Esophagus (tissue), 2 donors: ENCODE measurements at regions not wholly inside any gene's neighbourhood (a gene's known extent, or its start where the extent isn't known, plus 50 kb on each side); places are given as distances from the start of the nearest gene placed in this dataset.

Experiments
- H3K27ac ChIP-seq, 2 donors: one replicate each; pipeline ENCODE4 v1.5.1; 2013; ENCODE audit warnings: low read depth in 2 of 2, mild to moderate bottlenecking in 2 of 2, inconsistent platforms in 1 of 2, low read length in 1 of 2, moderate library complexity in 1 of 2
- H3K27me3 ChIP-seq, 2 donors: one replicate each; pipeline ENCODE4 v1.6.1; 2013; ENCODE audit warnings: low read length in 2 of 2, control low read depth in 1 of 2, mild to moderate bottlenecking in 1 of 2; ENCODE audit not compliant: insufficient read depth in 2 of 2, control insufficient read depth in 1 of 2
- H3K36me3 ChIP-seq, 2 donors: one replicate each; pipeline ENCODE4 v1.6.1; 2013; ENCODE audit warnings: low read length in 1 of 2; ENCODE audit not compliant: control insufficient read depth in 2 of 2, insufficient read depth in 2 of 2
- H3K4me1 ChIP-seq, 2 donors: one replicate each; pipeline ENCODE4 v1.6.1; 2013; ENCODE audit warnings: low read length in 1 of 2; ENCODE audit not compliant: control insufficient read depth in 2 of 2, insufficient read depth in 2 of 2
- H3K4me3 ChIP-seq, 2 donors: one replicate each; pipeline ENCODE4 v1.5.1; 2013; ENCODE audit warnings: low read length in 2 of 2, mild to moderate bottlenecking in 2 of 2, low read depth in 1 of 2, moderate library complexity in 1 of 2
- H3K9me3 ChIP-seq, 2 donors: one replicate each; pipeline ENCODE4 v1.6.1; 2013; ENCODE audit warnings: mild to moderate bottlenecking in 2 of 2, low read depth in 1 of 2, low read length in 1 of 2, moderate library complexity in 1 of 2; ENCODE audit not compliant: control insufficient read depth in 2 of 2, insufficient read depth in 1 of 2
- WGBS, 2 donors: extraction: QIAGEN DNeasy Blood & Tissue Kit; methylation state at CpG; one replicate each; pipeline ENCODE4 v1.1.7; 2013; 5-methylcytosine and 5-hydroxymethylcytosine counted together
- donor health status: healthy with polysubstance abuse.
- donor health status: Bipolar disorder and iron deficiency.

- Histone ChIP-seq H3K27me3 (no peaks in the 10 kb centered on the region), H3K36me3 (no peaks in the 10 kb centered on the region), H3K4me1 (no peaks in the 10 kb centered on the region), H3K27ac (no peak overlapping the region), H3K4me3 (no peak overlapping the region), H3K9me3 (no peaks in the 10 kb centered on the region)
- WGBS, 2 donors = 48 to 67% methylated on average over 2 of the region's 2 CpGs
Measured at GRCh38 chr12:24708718-24709117, 240.2 kb downstream of the BCAT1 start.

GRCh38 chr12:24708043-24708442 lies 240.9 kb downstream of the BCAT1 start:
- H3K4me3 ChIP-seq = no peak overlapping the region
- no peaks in the 10 kb centered on the region for H3K27me3 ChIP-seq
- H3K4me1 ChIP-seq = no peaks in the 10 kb centered on the region
- H3K9me3 ChIP-seq = no peaks in the 10 kb centered on the region
- 24 to 50% methylated on average over 1 of the region's 1 CpG for WGBS, 2 donors
- no peak overlapping the region for H3K27ac ChIP-seq
- H3K36me3 ChIP-seq = no peaks in the 10 kb centered on the region

DNA sequence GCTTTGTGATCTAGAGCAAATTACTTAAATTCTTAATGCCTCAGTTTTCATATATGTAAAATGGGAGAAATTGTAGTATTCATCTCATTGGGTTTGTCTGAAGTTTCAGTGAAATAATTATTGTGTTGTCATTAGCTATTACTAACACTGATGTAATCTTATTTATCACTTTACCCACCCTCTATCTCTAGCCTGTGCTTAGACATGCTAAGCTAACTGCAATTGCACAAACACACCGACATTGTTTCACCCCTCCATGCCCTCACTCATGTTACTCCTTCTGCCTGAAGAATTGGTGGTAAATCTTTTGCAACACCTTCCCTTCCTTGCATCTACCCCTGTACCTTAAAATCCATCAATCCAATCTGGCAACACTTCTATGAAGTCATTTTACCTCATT lies 241.6 kb downstream of the BCAT1 start:
- Histone ChIP-seq H3K27me3 (no peaks in the 10 kb centered on the region), H3K27ac (no peak overlapping the region), H3K4me3 (no peak overlapping the region), H3K9me3 (no peaks in the 10 kb centered on the region), H3K4me1 (no peaks in the 10 kb centered on the region), H3K36me3 (no peaks in the 10 kb centered on the region)
- WGBS, 2 donors = 58 to 64% methylated on average over 1 of the region's 1 CpG

- no peak overlapping the region for H3K4me3 ChIP-seq
- 50 to 58% methylated on average over 4 of the region's 4 CpGs for WGBS, 2 donors
- H3K4me1 ChIP-seq = no peaks in the 10 kb centered on the region
- no peaks in the 10 kb centered on the region for H3K36me3 ChIP-seq
- H3K9me3 ChIP-seq = no peaks in the 10 kb centered on the region
- no peak overlapping the region for H3K27ac ChIP-seq
- no peaks in the 10 kb centered on the region for H3K27me3 ChIP-seq
Measured at GRCh38 chr12:24705741-24706358, 243.1 kb downstream of the BCAT1 start.

DNA sequence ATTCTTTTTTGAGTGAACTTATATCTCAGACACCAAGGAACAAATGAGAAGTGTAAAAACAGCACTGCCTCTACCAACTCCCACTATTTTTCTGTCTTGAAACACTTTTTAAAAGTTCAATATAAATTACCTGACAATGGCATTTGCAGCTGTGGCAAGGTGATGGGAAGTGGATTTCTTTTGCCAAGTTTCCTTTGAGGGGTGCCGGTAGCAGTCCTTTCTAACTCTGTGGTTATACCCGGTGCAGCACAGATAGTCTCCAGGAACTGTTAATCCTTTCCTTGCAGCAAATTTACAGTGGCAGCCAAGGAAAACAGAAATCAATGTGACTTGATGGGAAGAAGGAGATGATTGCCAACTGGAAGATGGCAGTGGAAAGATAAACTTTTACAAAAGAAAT lies 243.7 kb downstream of the BCAT1 start:
- Histone ChIP-seq H3K36me3 (no peaks in the 10 kb centered on the region), H3K9me3 (no peaks in the 10 kb centered on the region), H3K4me3 (no peak overlapping the region), H3K4me1 (no peaks in the 10 kb centered on the region), H3K27me3 (no peaks in the 10 kb centered on the region), H3K27ac (no peak overlapping the region)
- WGBS, 2 donors = 11 to 17% methylated on average over 2 of the region's 2 CpGs

DNA sequence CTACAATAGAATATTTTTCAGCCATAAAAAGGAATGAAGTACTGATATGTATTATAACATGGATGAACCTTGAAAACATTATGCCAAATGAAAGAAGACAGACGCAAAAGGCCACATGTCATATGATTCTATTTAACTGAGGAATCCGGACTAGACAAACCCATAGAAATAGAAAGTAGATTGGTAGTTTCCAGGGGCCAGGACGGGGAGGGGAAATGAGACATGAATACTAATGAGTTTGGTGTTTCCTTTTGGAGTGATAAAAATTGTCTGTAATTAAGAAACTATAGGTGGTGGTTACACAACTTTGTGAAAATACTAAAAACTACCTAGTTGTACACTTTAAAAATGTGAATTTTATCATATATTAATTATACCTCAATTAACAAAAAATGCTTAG lies 247.6 kb downstream of the BCAT1 start:
- H3K4me1 ChIP-seq = no peaks in the 10 kb centered on the region
- H3K4me3 ChIP-seq = no peak overlapping the region
- 72 to 82% methylated on average over 3 of the region's 3 CpGs for WGBS, 2 donors
- H3K9me3 ChIP-seq = no peaks in the 10 kb centered on the region
- no peaks in the 10 kb centered on the region for H3K36me3 ChIP-seq
- no peak overlapping the region for H3K27ac ChIP-seq
- H3K27me3 ChIP-seq = no peaks in the 10 kb centered on the region

GRCh38 chr12:24698972-24699371 lies 249.9 kb downstream of the BCAT1 start:
- no peaks in the 10 kb centered on the region for H3K36me3 ChIP-seq
- H3K27ac ChIP-seq = no peak overlapping the region
- H3K4me3 ChIP-seq = no peak overlapping the region
- 79 to 83% methylated on average over 2 of the region's 2 CpGs for WGBS, 2 donors
- no peaks in the 10 kb centered on the region for H3K9me3 ChIP-seq
- H3K4me1 ChIP-seq = no peaks in the 10 kb centered on the region
- H3K27me3 ChIP-seq = no peaks in the 10 kb centered on the region

GRCh38 chr12:24697769-24698168 lies 251.1 kb downstream of the BCAT1 start:
- no peaks in the 10 kb centered on the region for H3K36me3 ChIP-seq
- H3K4me1 ChIP-seq = no peaks in the 10 kb centered on the region
- no peak overlapping the region for H3K27ac ChIP-seq
- WGBS, 2 donors = 67 to 69% methylated on average over 2 of the region's 2 CpGs
- H3K4me3 ChIP-seq = no peak overlapping the region
- H3K27me3 ChIP-seq = no peaks in the 10 kb centered on the region
- no peaks in the 10 kb centered on the region for H3K9me3 ChIP-seq

GRCh38 chr12:24697295-24697694 lies 251.6 kb downstream of the BCAT1 start:
- no peaks in the 10 kb centered on the region for H3K36me3 ChIP-seq
- H3K4me3 ChIP-seq = no peak overlapping the region
- H3K27ac ChIP-seq = no peak overlapping the region
- WGBS, 2 donors = 69 to 71% methylated on average over 2 of the region's 2 CpGs
- H3K9me3 ChIP-seq = no peaks in the 10 kb centered on the region
- H3K4me1 ChIP-seq = no peaks in the 10 kb centered on the region
- no peaks in the 10 kb centered on the region for H3K27me3 ChIP-seq

DNA sequence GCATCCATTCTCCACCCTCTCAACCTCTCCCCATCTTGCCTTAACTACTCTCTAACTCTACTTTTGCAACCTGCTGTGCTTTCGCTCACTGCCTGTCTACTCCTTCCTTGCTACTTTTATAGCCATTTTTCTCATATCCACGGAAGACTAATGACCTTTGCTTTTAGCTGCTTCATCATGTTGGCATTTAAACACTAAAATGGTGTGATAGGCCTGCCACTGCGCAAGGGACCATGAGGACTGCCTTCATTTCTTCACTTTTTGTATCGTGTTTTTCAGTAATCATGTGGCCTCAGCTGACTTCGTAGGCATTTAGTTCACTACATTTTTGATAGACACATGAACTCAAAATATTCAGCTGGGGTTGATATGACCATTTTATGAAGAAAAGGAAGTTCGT lies 252.1 kb downstream of the BCAT1 start:
- Histone ChIP-seq H3K27ac (no peak overlapping the region), H3K9me3 (no peaks in the 10 kb centered on the region), H3K27me3 (no peaks in the 10 kb centered on the region), H3K4me1 (no peaks in the 10 kb centered on the region), H3K36me3 (no peaks in the 10 kb centered on the region), H3K4me3 (no peak overlapping the region)
- WGBS, 2 donors = 82 to 84% methylated on average over 6 of the region's 6 CpGs
